ENCODE measurements at regions not wholly inside any gene's neighbourhood (a gene's known extent, or its start where the extent isn't known, plus 50 kb on each side); places are given as distances from the start of the nearest gene placed in this dataset.
A peak's percentile ranks its signal among the peaks of the same experiment; 100 is the strongest.
"Not testable (repeated sequence)": the region's sequence is repeated elsewhere in the genome, so short reads cannot be mapped to it uniquely, and the experiment has no call there.

DNA sequence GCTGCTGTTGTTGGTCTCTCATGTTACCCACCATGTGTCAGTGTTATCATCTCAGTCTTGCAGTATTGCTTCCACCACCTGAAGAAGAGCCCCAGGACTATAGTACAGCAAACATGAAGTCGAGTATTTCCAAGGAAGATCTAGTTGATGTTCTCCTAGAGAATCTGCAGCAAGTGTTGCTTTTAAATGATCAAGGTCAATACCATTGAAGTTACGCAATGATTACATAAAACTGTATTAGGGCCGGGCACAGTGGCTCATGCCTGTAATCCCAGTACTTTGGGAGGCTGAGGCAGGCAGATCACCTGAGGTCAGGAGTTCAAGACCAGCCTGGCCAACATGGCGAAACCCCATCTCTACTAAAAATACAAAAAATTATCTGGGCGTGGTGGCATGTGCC is 173.9 kb downstream of the TJP1 start:
- not testable (repeated sequence) for DNase-seq (ENCODE audit: low spot score)

- no peak for DNase-seq (ENCODE audit: low spot score)
Observed at GRCh38 chr15:29645841-29646240, 176.4 kb downstream of the TJP1 start.

DNA sequence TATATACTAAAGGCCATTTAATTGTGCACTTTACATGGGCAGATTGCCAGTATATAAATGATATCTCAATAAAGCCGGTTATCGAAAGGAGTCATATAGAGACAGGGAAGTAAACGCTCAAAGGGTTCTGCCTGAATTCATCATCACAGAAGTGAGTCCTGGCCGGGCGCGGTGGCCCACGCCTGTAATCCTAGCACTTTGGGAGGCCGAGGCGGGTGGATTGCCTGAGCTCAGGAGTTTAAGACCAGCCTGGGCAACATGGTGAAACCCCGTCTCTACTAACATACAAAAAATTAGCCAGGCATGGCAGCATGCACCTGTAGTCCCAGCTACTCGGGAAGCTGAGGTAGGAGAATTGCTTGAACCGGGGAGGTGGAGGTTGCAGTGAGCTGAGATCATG is 177.9 kb downstream of the TJP1 start:
- not testable (repeated sequence) for DNase-seq (ENCODE audit: low spot score)

DNA sequence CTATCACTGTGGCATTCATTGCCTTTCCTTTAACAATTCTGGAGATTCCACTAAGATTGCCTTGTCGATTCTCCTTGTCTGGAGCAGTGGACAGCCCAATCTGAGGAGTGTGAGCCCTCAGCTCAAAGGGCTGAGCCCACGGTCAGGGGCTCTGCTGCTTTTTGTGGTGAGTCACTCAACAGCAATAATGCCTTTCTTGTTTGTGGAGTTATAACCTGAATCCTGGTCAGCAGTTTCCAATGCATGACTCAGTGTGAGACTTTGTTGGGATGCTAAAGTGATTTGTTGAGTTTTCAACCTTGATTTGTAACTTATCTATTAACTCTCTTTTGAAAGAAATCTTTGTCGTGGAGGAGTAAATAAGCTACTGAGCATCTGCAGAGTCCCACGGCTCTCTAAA is 183.5 kb downstream of the TJP1 start:
- no peak for DNase-seq (ENCODE audit: low spot score)

GRCh38 chr15:29638011-29638410 is 184.3 kb downstream of the TJP1 start:
- no peak for DNase-seq (ENCODE audit: low spot score)

- DNase-seq (ENCODE audit: low spot score), result no peak
Observed at GRCh38 chr15:29637555-29637954, 184.7 kb downstream of the TJP1 start.

GRCh38 chr15:29636921-29637320 is 185.3 kb downstream of the TJP1 start:
- DNase-seq (ENCODE audit: low spot score), result peak; percentile 24

DNA sequence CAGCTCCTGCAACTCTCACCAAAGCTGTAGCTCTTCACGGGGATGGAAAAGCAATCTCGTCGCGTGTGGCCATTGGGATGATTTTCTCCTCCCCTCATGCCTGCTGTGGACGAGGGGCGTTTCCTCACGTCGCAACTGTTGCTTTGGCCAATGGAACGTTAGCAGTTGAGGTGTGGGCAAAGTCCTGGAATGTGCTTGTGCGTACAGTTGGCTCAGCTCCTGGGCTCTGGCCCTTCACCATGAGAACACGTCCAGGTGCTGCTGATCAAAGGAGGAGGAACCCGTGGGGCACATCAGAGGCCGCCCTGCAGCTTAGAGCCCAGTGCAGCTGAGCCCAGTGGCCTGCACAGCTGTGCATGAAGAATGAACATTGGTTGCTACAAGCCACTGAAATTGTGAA is 186.1 kb downstream of the TJP1 start:
- no peak for DNase-seq (ENCODE audit: low spot score)

GRCh38 chr15:29635513-29636098 is 186.7 kb downstream of the TJP1 start:
- no peak for DNase-seq (ENCODE audit: low spot score)

DNA sequence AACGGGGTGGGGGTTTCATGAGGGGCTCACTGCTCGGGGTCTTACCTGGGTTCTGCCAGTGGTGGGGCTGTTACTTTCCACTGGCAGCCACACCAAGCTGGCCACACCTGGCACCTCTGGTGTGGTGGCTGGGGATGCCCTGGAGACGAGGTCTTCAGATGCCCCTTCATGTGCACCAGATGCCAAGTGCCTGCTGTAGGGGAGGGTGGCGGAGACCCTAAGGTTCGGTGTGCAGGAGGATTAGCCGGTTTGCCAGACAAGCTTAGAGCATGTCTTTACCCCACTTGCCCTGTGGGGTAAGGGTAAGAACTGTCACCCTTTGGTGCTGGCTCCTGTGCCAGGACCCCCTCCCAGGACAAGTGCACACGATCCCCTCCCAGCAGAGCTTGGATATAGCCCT is 188.3 kb downstream of the TJP1 start:
- DNase-seq (ENCODE audit: low spot score), result no peak

DNA sequence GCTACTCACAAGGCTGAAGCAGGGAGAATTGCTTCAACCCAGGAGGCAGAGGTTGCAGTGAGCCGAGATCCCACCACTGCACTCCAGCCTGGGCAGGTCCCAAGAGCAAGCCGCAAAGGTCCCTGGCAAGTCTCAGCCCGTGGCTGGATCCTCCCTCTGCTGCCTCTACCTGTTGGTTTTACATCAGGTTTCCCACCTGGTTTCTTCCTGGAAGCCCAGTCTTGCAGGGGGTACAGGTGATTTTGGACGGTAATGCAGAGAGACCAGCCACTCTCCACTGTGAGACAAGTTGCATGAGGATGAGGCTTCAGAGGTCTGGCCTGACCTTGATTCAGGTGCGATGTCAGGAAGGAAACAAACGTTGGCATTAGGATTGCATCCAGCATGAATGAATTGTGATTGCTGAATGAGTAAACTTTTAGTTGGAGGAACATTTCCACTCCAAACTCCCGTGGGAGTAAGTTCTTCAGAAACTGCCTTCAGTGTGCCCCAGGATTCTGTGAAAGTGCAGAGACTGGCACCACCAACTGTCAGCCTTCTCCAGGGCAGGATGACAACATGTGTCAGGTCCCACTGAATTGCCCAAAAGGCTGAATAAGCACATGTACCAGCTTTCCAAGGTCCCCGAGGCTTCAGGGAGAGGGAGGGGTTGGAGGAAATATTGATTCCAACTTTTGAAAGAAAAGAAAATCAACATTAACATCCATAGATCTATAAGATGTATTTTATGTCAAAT is 189.4 kb downstream of the TJP1 start:
- no peak for DNase-seq (ENCODE audit: low spot score)

GRCh38 chr15:29631076-29632070 is 190.9 kb downstream of the TJP1 start:
- no peak for DNase-seq (ENCODE audit: low spot score)

DNA sequence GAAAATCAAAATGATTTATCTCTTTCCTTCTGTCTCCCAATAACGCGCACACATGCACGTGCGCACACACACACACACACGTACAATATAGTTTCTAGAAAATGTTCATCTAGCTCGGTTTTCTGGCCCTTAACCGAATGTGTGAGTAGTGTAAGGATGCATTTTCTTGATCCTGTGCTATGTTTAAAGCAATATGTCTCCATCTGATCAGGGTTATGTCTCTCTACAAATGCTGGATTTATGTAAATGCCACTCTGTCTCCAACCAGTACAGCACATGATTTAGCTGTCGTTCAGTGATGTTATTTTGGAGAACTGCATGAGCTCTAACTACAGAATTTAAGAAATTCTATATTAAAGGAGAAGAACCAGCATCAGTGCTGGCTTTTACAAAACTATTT is 198.0 kb downstream of the TJP1 start:
- DNase-seq (ENCODE audit: low spot score), result no peak

DNA sequence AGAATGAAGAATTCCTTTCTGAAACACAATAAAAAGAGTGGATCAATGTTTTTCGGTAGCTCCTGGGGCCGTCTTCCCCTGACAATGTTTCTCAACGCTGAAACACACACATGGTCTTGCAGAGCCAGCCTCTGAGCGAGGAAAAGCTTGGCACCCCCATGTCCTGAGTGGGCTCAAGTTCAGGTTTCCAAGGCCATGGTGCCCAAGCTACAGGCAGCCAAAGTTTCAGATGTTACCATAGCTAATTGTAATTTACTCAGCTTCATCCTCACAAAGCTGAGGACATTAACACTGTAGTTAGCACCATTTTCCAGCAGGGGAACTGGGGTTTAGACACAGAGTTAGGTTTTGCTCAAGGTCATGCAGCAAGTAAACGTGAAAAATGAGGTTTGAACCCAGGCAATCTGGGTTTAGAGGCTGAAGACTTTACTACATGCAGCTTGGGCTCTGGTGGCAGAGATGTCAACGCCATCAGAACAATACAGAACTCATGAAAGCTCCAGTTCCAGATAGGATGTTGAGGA is 199.1 kb downstream of the TJP1 start:
- DNase-seq (ENCODE audit: low spot score), result no peak

- no peak for DNase-seq (ENCODE audit: low spot score)
Observed at GRCh38 chr15:29622637-29623036, 199.6 kb downstream of the TJP1 start.

DNA sequence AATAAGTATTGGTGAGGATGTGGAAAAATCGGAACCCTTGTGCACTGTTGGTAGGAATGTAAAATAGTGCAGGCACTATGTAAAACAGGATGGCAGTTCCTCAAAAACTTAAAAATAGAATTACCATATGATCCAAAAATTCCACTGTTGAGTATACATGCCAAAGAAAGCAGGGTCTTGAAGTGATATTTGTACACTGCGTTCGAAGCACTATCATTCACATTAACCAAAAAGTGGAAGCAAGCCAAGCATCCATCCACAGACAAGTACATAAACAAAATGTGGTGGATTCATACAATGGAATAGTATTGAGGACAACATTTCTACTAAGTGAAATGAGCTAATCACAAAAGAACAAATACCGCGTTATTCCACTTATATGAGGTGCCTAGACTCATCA is 200.7 kb downstream of the TJP1 start:
- DNase-seq (ENCODE audit: low spot score), result no peak

DNA sequence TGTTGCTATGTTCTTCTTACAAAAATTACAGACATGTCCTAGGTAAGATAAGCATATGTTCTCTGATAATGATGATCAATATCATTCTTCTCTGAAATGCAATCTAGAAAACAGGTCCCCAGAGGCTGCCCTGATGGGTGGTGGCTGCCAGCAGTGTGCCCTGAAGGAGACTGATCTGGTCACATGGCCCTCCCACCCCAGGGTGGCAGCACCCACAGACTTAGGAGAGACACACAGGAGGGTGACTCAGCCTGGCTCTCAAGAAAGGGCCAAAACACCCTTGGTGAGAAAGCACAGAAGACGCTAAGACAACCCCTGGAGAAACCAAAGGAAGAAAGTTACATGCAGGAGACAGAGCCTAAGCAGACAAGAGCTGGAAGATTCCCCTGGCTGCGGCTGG is 203.7 kb downstream of the TJP1 start:
- no peak for DNase-seq (ENCODE audit: low spot score)

GRCh38 chr15:29616512-29616911 is 205.8 kb downstream of the TJP1 start:
- DNase-seq (ENCODE audit: low spot score), result no peak

DNA sequence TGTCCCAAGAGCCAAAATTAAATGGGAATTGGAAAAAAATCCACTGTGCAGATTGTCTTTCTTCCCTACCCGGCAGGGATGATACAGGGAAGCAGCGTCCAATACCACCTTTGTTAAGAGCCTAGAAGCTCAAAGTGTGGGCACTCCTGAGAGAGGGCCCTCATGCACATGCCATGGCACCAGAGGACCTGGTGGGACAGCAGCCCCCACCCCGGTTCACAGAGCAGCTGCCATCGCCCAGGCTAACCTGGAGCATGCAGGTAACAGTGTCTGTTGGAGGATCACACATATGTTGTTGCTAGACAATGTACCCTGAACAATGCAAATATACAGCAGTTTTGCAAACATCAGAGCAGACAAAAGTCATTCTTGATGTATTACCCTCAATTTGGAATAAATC is 206.5 kb downstream of the TJP1 start:
- no peak for DNase-seq (ENCODE audit: low spot score)

DNA sequence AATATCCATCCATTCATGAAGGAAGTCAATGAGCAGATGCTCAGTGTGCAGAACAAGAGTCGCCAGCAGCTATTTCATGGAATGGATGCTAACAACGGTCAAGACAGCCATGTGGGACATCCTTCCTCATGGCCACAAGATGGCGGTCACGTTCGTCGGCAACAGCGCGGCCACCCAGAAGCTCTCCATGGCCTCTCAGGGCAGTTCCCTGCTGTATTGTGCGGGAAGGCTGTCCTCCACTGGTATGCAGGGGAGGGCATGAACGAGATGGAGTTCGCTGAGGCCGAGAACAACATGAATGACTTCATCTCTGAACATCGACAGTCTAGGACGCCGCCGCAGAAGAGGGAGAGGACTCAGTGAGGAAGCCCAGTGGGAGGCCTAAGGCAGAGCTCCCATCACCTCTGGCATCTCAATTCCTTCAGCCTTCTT is 208.3 kb downstream of the TJP1 start:
- no peak for DNase-seq (ENCODE audit: low spot score)

DNA sequence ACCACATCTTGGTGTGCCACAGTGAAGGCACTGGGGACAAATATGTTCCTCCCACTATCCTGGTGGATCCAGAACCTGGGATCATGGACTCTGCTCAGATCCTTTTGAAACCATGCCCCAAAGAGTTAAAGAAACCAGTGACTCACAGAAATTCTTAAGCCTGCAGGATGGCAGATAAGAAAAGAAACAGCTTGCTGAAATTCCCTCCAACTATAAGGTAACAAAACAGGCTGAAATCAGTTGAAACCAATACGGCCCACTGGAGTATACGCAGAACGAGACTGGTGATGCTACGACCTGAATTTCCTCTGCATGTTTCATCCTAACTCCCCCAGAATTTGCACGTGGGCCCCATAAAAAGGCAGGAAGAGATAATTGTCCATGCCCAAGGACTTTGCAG is 209.6 kb downstream of the TJP1 start:
- DNase-seq (ENCODE audit: low spot score), result no peak

GRCh38 chr15:29612096-29612495 is 210.2 kb downstream of the TJP1 start:
- no peak for DNase-seq (ENCODE audit: low spot score)

GRCh38 chr15:29611057-29611456 is 211.2 kb downstream of the TJP1 start:
- no peak for DNase-seq (ENCODE audit: low spot score)
